Skeletal muscle satellite cell (primary cell): ENCODE measurements at regions not wholly inside any gene's neighbourhood (a gene's known extent, or its start where the extent isn't known, plus 50 kb on each side); places are given as distances from the start of the nearest gene placed in this dataset.
A peak's percentile ranks its signal among the peaks of the same experiment; 100 is the strongest.
"Not testable (repeated sequence)": the region's sequence is repeated elsewhere in the genome, so short reads cannot be mapped to it uniquely, and the experiment has no call there.

Source experiments
- H3K27me3 ChIP-seq: 2 replicates; pipeline ENCODE4 v1.7.0; 2013; ENCODE audit warnings: low read length; ENCODE audit not compliant: control insufficient read depth, insufficient read depth
- H3K36me3 ChIP-seq: 2 replicates; pipeline ENCODE4 v1.7.0; 2013; ENCODE audit warnings: mild to moderate bottlenecking, control low read depth, low read length; ENCODE audit not compliant: insufficient read depth
- H3K4me1 ChIP-seq: 2 replicates; pipeline ENCODE4 v1.7.0; 2013; ENCODE audit warnings: low read length; ENCODE audit not compliant: control insufficient read depth, insufficient read depth
- H3K4me2 ChIP-seq: 2 replicates; pipeline ENCODE4 v1.7.0; 2013; ENCODE audit warnings: mild to moderate bottlenecking, low read length
- H3K4me3 ChIP-seq: 2 replicates; pipeline ENCODE4 v1.7.0; 2013; ENCODE audit warnings: low read length
- H3K9ac ChIP-seq: 2 replicates; pipeline ENCODE4 v1.7.0; 2013; ENCODE audit warnings: mild to moderate bottlenecking, low read depth, low read length, moderate library complexity
- H3K9me3 ChIP-seq: replicated peaks from 2 replicates; pipeline ENCODE4 v1.7.0; 2013; ENCODE audit warnings: mild to moderate bottlenecking, control low read depth, low read length

DNA sequence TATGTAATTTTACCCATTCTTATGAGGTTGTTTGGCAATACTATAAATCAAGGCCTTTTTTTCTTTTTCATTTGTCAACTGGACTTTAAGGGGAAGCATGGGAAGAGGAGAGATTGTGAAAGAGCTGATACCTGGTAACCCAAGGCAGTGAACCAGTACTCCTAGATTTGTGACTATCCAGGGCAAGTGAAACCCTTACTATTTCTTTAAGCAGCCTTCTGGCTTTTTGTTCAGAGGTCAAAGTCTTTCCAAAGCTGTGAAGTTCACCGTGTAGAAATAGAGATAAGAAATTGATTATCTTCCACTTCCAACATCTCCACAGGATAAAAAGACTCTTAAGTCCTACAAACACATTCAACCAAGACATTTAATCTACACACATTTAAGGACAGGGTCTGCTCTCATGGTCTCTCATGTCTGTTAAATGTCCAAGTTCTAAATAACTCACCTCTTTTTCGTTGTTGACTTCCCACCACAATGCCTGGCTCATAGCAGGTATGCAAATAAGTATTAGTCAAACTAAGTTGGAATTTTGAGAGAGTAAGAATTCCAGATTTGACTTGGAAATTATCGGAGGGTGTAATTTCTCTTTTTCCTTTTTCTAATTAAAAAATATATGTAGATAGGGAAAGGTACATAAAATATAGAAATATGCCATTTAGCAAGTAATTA lies 485.8 kb downstream of the STK39 start:
- H3K36me3 ChIP-seq, result no peaks in the 10 kb centered on the region
- H3K4me1 ChIP-seq, result peaks cover 2% of the 10 kb centered on the region
- no peak overlapping the region for H3K9ac ChIP-seq
- no peak overlapping the region for H3K4me2 ChIP-seq
- no peak overlapping the region for H3K4me3 ChIP-seq
- no peaks in the 10 kb centered on the region for H3K27me3 ChIP-seq
- H3K9me3 ChIP-seq, result no peaks in the 10 kb centered on the region

- H3K4me3 ChIP-seq, result no peak overlapping the region
- no peaks in the 10 kb centered on the region for H3K9me3 ChIP-seq
- no peaks in the 10 kb centered on the region for H3K36me3 ChIP-seq
- H3K4me2 ChIP-seq, result no peak overlapping the region
- H3K9ac ChIP-seq, result no peak overlapping the region
- H3K4me1 ChIP-seq, result peaks cover 6% of the 10 kb centered on the region
- no peaks in the 10 kb centered on the region for H3K27me3 ChIP-seq
These were observed 487.9 kb downstream of the STK39 start for GRCh38 chr2:167759531-167759930.

GRCh38 chr2:167758292-167758691 lies 489.1 kb downstream of the STK39 start:
- Histone ChIP-seq H3K9me3 (no peaks in the 10 kb centered on the region), H3K4me2 (no peak overlapping the region), H3K9ac (no peak overlapping the region), H3K4me1 (peaks cover 6% of the 10 kb centered on the region), H3K27me3 (no peaks in the 10 kb centered on the region), H3K36me3 (no peaks in the 10 kb centered on the region), H3K4me3 (no peak overlapping the region)

DNA sequence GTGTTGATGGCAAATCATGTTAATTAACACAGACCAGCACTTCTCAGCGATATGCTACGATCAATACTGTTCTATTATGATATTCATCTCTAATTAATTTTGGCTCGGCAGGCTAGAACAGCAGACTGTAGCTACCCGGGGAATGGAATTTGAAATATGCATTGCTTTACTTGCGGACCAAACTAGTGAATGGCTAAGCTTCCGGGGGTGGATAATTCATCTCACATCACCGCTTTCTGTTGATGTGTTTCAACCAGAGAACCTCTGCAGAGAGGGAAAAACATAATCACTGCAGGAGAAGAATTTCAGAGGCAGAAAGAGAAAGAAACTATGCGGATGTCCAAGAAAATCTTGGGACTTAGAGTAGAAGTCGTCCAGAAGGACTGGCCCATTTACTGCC lies 490.9 kb downstream of the STK39 start:
- Histone ChIP-seq H3K4me3 (no peak overlapping the region), H3K4me1 (peaks cover 6% of the 10 kb centered on the region), H3K27me3 (no peaks in the 10 kb centered on the region), H3K9me3 (no peaks in the 10 kb centered on the region), H3K9ac (no peak overlapping the region), H3K4me2 (peak overlapping the region; percentile 28), H3K36me3 (no peaks in the 10 kb centered on the region)

DNA sequence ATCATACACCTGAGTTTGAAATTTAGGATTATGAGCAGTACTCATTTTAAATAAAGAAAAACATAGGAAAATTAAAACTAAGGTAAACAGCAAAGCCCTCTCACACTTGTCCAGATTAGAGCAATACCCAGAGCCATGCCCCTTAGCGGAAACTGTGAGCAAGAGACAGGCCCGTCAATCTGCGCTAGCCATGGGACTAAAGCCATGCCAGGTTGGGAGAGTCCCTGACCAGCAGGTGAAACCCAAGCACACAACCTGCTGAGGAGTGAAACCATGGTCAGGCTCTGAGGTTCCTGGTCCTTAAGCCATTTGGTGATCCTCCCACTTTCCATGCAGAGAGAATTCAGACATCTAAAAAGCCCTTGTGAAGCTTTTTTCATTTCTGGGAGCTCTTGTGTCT lies 494.3 kb downstream of the STK39 start:
- Histone ChIP-seq H3K4me2 (no peak overlapping the region), H3K27me3 (no peaks in the 10 kb centered on the region), H3K4me1 (peaks cover 11% of the 10 kb centered on the region), H3K4me3 (no peak overlapping the region), H3K9me3 (no peaks in the 10 kb centered on the region), H3K9ac (no peak overlapping the region), H3K36me3 (no peaks in the 10 kb centered on the region)

- no peak overlapping the region for H3K4me2 ChIP-seq
These were observed 494.7 kb downstream of the STK39 start for GRCh38 chr2:167752734-167753133.

GRCh38 chr2:167750675-167751074 lies 496.7 kb downstream of the STK39 start:
- no peak overlapping the region for H3K4me2 ChIP-seq
- H3K4me3 ChIP-seq, result no peak overlapping the region
- H3K9ac ChIP-seq, result no peak overlapping the region
- H3K4me1 ChIP-seq, result peaks cover 5% of the 10 kb centered on the region
- no peaks in the 10 kb centered on the region for H3K36me3 ChIP-seq
- no peaks in the 10 kb centered on the region for H3K27me3 ChIP-seq
- no peaks in the 10 kb centered on the region for H3K9me3 ChIP-seq

More at GRCh38 chr2:167752734-167753133, 494.7 kb downstream of the STK39 start:
- no peak overlapping the region for H3K4me3 ChIP-seq
- H3K36me3 ChIP-seq, result no peaks in the 10 kb centered on the region
- H3K9me3 ChIP-seq, result no peaks in the 10 kb centered on the region
- no peak overlapping the region for H3K9ac ChIP-seq
- H3K4me1 ChIP-seq, result peaks cover 11% of the 10 kb centered on the region
- H3K27me3 ChIP-seq, result no peaks in the 10 kb centered on the region

- no peaks in the 10 kb centered on the region for H3K36me3 ChIP-seq
- H3K4me1 ChIP-seq, result peaks cover 5% of the 10 kb centered on the region
- H3K9me3 ChIP-seq, result no peaks in the 10 kb centered on the region
- no peak overlapping the region for H3K9ac ChIP-seq
- H3K4me3 ChIP-seq, result no peak overlapping the region
- H3K27me3 ChIP-seq, result no peaks in the 10 kb centered on the region
- H3K4me2 ChIP-seq, result no peak overlapping the region
These were observed 497.7 kb downstream of the STK39 start for GRCh38 chr2:167749660-167750059.

- Histone ChIP-seq H3K36me3 (no peaks in the 10 kb centered on the region), H3K4me2 (no peak overlapping the region), H3K9ac (no peak overlapping the region), H3K9me3 (no peaks in the 10 kb centered on the region), H3K4me1 (peaks cover 5% of the 10 kb centered on the region), H3K27me3 (no peaks in the 10 kb centered on the region), H3K4me3 (no peak overlapping the region)
These were observed 498.4 kb downstream of the STK39 start for GRCh38 chr2:167749016-167749415.

GRCh38 chr2:167748536-167748935 lies 498.9 kb downstream of the STK39 start:
- no peak overlapping the region for H3K9ac ChIP-seq
- H3K36me3 ChIP-seq, result no peaks in the 10 kb centered on the region
- no peaks in the 10 kb centered on the region for H3K9me3 ChIP-seq
- H3K4me2 ChIP-seq, result no peak overlapping the region
- H3K27me3 ChIP-seq, result no peaks in the 10 kb centered on the region
- H3K4me3 ChIP-seq, result no peak overlapping the region
- H3K4me1 ChIP-seq, result peaks cover 5% of the 10 kb centered on the region

- Histone ChIP-seq H3K4me3 (no peak overlapping the region), H3K9ac (no peak overlapping the region), H3K36me3 (no peaks in the 10 kb centered on the region), H3K4me1 (peaks cover 5% of the 10 kb centered on the region), H3K9me3 (no peaks in the 10 kb centered on the region), H3K27me3 (no peaks in the 10 kb centered on the region), H3K4me2 (no peak overlapping the region)
These were observed 501.7 kb downstream of the STK39 start for GRCh38 chr2:167745667-167746066.

DNA sequence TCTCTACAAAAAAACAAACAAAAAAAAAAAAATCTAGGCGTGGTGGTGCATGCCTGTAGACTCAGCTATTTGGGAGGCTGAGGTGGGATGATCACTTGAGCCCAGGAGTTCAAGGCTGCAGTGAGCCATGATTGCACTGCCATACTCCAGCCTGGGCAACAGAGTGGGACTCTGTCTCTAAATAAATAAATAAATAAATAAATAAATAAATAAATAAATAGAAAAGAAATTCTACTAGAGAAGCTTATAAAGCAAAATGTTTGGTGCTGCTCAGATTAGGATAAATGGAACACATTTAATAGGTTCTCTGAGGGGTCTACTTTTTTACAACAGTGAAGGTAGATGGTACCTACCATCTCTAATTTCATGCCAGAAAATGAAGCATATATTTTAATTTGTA lies 507.5 kb downstream of the STK39 start:
- not testable (repeated sequence) for H3K4me2 ChIP-seq, H3K36me3 ChIP-seq, H3K4me3 ChIP-seq, H3K9me3 ChIP-seq, H3K4me1 ChIP-seq, H3K27me3 ChIP-seq, H3K9ac ChIP-seq
